IPS-NIHi11 (cell line): ENCODE measurements at regions not wholly inside any gene's neighbourhood (a gene's known extent, or its start where the extent isn't known, plus 50 kb on each side); places are given as distances from the start of the nearest gene placed in this dataset.

Source experiments
- DNase-seq: peaks from one replicate; pipeline ENCODE4 v3.0.0; 2012; ENCODE audit warnings: mixed read lengths, low spot score

DNA sequence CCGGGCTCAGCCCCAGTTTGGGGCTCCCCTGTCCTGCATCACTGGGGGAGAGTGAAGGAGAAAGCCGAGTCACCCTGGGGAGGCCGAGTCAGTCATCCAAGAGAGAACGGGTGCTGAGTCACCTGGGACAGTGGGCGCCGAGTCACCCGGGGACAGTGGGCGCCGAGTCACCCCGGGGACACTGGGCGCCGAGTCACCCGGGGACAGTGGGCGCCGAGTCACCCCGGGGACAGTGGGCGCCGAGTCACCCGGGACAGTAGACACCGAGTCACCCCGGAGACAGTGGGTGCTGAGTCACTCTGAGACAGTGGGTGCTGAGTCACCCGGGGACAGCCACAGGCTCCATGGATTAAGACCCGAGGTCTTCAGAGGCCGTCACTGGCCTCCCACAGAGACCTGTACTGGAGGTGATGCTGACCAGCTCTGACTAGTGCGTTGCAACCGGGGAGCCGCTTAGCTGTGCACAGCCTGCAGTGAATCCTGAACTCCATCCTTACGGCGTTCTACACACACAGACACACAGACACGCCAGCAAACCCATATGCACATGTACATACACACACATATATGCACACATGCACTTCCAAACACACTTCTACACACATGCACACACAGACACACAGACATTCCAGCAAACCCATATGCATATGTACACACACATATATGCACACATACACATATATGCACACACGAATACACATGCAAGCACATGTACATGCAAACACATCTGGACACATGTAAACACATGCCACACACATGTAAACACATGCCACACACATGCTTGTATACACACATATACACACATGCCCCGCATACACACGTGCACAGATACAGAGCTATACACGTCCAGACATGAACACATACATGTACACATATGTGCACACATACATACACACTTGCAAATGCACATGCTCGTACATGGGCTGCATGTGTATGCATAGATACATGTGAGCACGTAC is 64.9 kb upstream of the GALNT9 start:
- no peak for DNase-seq

DNA sequence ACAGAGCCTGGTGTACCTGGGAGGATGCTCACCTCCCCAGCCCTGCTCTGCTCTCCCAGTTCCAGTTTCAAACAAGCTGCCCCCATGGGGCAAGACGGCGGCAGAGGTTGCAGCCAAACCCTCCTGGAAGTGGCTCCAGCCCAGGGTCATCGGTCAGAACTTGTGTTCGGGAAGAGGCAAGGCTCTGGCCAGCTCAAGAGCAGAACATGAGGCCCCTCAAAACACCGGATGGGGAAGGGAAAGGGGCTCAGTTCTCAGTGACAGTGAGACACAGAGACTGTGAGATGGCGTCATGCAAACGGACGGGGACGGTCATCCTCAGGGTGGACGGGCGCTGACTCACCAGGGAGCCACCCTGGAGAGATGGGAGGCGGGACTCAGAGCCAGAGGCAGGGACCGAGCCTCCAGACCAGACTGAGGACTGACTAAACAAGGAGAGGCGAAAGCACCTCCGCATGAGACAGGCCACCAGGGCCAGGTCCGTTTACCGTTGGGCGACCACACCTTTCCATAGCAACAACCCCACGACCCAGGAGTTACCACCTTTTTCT is 63.9 kb upstream of the GALNT9 start:
- no peak for DNase-seq

DNA sequence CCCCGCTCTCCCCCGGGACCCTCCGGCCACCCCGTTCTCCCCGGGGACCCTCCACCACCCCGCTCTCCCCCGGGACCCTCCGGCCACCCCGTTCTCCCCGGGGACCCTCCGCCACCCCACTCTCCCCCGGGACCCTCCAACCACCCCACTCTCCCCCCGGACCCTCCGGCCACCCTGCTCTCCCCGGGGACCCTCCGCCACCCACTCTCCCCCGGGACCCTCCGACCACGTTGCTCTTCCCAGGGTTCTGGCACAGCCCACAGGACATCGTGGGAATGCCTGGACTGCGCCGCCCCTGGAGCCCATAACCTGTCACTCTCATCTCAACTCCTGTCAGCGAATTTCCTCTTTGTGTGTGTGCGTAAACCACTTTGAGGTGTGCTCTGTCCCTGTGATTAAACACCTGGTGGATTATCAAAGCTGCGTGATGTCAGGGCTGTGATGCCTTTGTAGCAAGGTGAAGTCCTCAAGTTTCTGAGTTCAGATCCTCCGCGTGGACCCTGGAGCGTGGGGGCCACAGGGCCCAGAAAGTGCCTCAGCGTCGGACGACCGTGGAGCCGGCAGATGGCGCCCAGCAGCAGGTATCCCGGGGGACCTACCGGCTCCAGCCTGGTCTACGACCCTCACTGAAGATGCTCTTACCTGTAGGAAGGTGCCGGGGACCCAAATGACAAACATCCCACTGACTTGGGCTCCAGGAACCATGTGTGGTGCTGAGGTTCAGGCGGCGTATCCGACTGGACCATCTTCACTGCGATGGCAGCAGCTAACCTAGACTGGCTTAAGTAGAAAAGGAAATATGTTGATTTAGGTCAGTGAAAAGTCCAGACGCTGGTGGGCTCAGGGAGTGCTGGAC is 63.2 kb upstream of the GALNT9 start:
- DNase-seq: no peak

DNA sequence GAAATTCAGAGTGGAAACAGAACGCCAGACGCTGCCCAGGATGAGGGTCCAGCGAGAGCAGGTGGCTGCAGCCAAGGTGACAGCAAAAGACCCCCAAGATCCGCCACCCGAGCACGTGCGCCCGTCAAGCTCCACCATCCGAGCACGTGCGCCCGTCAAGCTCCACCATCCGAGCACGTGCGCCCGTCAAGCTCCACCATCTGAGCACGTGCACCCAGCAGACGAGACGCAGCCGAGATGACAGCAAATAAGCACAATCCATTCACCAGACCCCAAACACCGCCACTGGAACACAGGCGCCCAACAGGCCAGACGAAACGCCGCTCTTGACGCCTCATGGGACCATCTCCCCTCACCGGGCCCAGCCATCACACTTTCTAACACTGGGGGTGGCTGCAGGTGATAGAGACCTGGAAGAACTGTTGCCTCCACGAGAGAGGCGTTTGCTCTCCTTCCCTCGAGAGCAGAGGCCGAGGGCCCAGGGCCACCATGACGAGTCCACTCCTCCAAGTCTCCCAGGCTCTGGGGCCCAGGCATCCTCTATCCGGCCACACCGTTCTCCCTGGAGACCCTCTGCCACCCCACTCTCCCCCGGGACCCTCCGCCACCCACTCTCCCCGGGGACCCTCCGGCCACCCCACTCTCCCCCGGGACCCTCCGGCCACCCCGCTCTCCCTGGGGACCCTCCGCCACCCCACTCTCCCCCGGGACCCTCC is 62.1 kb upstream of the GALNT9 start:
- no peak for DNase-seq

DNA sequence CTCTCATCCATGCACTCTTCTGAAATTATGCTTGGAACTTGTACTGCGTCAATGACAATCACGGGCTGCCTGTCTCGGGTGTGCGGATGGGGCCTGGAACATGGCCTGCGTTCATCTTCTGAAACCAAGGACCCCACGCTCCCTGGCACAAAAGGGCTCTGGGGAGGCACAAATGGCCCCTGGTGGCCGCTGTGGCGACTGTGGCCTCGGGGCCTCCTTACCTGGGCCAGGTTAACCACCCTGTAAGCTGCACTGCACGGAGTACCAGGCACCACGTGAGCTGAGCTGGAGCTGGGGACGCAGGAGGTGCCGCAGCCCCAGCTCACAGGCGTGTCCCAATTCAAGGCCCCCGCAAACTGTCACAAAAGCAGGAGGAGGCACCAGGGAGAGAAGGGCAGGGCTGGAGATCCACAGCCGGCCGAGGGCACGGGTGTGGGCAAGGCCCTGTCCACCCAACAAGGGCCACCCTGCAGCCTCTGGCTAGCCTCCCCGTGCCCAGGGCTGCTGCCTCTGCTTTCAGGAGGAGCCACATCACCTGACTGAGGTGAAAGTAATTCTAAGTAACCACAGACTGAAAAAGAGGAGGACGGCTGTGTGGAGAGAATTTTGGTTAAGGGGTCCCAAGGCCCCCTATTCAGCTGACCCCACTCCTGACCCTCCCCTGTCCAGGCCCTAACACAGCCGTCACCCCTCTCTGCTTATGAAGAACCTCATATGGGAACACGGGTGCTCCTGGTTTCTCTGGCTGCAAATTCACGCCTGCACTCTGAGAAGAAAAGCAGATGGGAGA is 61.1 kb upstream of the GALNT9 start:
- DNase-seq: no peak

DNA sequence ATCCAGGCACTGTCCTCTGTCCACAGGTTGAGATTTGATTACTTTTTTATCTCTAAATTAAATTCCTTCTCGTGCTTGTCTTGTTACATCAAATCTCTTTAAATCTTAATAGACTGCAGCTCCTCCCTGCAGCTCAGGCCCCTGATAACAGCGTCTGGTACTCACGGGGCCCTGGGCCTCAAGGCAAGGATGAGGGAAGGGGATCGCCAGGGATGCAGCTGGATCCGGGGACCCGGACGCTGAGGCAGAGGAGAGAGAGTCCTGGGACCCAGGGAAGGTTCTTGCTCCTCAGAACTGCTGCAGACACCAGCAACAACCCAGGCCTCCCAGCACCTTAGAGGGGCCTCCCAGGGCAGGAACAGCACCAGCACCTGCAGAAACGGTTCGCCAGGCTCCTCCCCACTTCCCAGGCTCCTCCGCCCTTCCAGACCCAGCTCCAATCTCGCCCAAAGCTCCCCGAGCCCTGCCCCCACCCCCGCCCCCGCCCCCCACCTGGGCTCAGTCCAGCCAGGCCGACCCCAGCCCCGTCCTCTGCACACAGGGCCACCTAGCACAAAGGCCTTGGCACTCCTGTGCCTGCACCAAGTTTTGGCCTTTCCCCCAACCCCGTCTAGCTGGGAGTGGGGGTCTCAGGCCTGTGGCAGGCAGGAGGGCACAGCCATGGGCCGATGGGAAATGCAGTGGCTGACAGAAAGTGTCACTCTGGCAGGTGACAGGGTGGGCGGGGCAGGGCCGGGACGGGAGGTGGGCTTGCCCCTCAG is 60.3 kb upstream of the GALNT9 start:
- no peak for DNase-seq

DNA sequence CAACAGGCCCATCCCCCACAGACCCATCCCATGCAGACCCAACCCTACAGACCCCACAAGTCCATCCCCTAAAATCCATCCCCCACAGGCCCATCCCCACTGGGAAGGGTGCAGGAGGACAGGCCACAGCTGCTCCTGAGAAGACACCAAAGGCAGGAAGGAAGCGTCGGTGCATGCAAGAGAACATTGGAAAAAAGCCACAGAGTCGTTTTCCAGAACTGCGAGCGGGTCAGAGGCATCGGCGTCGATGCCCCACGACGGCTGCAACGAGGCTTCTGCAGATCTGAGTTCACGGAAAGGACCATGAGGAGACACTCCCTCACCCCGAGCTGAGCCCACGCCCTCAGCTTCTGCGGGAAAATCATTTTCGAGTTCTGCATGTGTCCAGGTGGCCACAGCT is 59.6 kb upstream of the GALNT9 start:
- no peak for DNase-seq

DNA sequence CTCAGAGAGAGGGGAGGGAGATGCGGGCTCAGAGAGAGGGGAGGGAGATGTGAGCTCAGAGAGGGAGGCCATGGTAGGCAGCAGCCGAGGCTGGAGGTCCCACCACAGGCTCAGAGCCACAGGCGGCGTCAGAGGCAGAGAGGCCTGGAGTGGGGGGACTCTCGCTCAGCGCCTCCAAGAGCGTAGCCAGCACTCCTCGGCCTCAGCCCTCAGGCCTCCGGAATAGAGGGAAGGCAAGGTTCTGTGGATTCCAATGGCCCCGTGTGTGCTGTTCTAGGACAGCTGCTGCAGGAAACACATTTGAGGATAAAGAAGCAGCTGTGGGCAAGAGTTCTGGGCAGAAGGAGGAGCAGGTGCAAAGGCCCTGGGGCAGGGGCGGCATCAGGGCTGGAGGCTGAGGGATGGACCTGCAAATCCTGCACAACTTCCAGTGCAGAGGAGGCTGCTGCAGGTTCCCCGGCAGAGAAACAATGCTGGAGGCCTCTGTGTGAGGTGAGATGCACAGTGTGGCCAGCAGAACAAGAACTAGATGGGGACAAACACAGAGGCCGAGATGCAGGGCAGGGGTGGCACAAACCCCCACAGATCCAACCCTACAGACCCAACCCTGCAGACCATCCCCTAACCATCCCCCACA is 59.1 kb upstream of the GALNT9 start:
- no peak for DNase-seq

DNA sequence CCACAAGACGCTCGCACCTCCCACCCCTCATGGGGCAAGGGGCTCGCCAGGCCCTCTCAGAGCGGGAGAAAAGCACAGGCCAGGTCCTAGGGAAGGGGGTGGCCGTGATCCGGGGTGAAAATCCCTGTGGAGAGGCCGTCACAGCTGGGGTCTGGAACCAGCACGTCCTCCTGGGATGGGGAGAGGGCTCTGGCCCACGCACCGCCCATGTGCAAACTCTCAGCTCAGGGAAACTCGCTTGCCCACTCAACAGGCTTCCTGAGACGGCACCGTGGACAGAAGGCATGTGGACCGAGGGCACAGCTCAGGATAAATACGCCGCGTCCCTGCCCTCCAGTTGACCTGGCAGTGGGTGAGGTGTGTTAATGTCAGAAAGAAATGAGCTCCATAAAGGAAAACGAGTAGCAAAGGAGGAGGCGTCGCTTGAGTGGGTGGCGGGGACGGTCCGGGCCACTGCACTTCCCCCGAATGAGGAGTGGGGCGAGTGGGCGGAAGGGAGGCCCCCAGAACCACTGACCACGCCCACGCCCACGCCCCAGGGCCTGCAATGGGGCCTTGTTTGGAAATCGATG is 57.6 kb upstream of the GALNT9 start:
- no peak for DNase-seq

DNA sequence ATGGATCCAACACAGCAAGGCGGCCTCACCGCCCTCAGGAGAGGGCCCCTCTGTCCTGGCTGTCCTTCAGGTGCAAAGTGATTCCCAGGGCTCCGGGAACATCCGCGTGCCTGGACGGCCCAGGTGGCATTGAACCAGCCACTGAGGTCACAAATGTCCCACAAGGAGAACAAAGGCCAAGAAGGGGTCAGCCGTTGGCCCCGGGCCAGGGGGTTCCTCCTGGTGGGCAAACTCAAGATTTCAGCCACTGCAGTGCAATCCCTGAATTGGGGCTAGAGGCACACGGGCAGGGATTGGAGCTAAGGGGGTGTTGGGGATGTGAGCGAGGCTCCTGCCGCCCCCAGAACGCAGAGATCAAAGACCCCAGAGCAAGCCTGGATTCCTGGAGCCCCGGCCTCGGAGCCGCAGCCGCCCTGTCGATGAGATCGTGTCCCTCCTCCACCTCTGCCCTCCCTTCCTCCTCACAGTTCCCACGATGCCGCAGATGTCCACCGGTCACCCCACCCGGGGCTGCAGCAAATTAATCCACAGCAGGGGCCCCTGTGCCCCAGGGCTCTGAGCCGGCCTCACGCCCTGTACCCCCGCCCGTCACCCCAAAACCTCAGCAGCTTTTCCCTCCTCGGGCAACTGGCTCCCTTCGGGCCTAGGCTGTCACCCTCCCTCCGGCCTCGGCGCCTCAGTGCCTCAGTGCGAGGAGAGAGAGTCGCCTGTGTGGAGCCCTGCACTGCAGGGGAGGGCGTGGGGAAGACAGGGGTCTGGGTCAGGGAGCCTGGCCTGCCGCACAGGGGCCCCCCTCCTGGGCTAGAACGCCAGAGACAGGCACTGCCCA is 56.7 kb upstream of the GALNT9 start:
- DNase-seq: no peak

DNA sequence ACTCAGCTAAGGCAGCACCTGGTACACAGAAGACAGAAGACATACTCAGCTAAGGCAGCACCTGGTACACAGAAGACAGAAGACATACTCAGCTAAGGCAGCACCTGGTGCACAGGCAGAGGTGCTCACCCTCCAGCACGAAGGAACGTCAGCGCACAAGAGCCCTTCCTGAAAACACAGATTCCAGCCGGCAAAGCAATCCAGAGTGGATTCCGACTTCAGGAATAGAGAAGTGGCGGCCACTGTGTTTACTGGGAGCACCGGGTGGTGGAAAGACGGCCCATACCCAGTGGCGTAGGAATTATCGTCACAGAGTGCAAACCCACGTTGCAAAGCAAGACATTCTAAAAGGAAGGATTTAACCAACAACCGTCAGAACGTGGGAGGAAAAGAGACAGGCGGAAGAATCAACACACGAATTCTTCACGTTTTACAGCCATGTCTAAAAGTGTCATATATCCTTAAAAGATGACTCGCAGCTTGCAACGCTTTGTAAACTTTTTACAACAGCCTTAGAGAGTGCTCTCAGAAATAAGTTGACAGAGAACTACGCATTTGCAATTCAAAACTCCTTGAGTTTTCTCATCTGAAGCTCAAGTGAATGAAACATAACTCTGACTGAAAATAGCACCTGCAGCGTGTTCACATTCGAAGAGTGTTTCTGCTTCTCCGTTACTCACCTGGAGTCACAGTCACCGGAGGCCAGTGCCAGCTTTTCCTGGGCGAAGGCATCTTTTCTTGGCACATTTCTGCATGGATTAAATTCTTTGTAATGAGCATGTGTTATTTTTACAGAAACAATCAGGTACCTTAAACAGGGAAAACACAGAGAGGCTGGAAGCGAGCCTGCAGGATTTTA is 55.8 kb upstream of the GALNT9 start:
- DNase-seq: no peak

DNA sequence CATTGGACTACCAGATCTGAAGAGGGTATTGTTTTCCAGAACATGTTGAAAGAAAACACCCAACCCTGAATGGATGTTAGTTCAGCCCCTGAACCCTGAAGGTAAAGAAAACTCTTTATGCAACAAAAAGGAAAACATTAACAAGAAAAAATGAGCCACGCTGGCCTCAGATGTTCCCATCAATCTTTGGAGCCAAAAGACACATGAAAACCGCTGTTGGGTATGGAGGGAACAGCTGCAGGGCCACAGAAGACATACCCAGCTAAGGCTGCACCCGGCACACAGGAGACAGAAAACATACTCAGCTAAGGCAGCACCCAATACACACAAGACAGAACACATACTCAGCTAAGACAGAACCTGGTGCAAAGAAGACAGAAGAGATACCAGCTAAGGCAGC is 51.3 kb upstream of the GALNT9 start:
- no peak for DNase-seq

DNA sequence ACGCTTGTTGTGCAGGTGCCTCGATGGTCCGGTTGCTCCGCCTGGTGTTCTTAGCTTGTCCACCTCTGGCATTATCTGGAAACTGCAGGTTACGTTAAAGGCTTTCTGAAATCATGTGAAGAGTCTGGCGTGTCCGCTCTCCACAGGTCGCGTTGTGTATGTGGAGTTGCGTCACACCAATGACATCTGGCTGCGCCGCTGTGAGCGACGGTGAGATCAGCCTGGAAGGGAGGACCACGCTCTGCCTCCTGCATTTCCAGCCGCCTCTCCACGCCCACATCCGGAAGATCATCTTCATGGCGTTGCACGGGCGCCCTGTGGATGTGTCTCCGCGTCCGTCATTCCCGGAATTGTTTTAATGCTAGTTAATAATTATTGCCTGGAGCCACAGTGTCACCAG is 50.6 kb upstream of the GALNT9 start:
- DNase-seq: no peak

DNA sequence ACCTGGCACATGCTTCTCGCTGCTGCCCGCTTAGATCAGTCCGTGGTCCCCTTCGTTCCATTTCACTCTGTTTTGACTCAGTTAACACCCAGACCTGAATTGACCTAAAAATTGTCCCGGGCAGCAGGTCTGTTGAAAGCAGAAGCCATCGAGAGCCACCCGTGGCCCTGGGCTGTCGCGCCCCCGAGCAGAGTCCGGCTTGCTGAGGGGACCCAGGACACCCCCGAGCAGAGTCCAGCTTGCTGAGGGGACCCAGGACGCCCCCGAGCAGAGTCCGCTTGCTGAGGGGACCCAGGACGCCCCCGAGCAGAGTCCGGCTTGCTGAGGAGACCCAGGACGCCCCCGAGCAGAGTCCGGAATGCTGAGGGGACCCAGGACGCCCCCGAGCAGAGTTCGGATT is 50.2 kb upstream of the GALNT9 start:
- no peak for DNase-seq
